BLaER1 treated with 17β-estradiol and CSF1 and Interleukin-3, amounts not matched to agents 10 nM and 100 nM (cell line): ENCODE measurements at regions not wholly inside any gene's neighbourhood (a gene's known extent, or its start where the extent isn't known, plus 50 kb on each side); places are given as distances from the start of the nearest gene placed in this dataset.

ENCODE experiments used
- H3K27ac ChIP-seq, 11 experiments: shearing (Covaris generic); formaldehyde crosslinking; 2 replicates each; pipeline ENCODE4 v1.8.1; 2022
- H3K27me3 ChIP-seq, 11 experiments: shearing (Covaris generic); formaldehyde crosslinking; 2 replicates each; pipeline ENCODE4 v1.8.1; 2022
- H3K36me3 ChIP-seq, 11 experiments: shearing (Covaris generic); formaldehyde crosslinking; 2 replicates each; pipeline ENCODE4 v1.8.1; 2022
- H3K4me1 ChIP-seq, 10 experiments: shearing (Covaris generic); formaldehyde crosslinking; 2 replicates each; pipeline ENCODE4 v1.8.1; 2022
- H3K4me2 ChIP-seq, 11 experiments: shearing (Covaris generic); formaldehyde crosslinking; 2 replicates each; pipeline ENCODE4 v1.8.1; 2022
- H3K4me3 ChIP-seq, 10 experiments: shearing (Covaris generic); formaldehyde crosslinking; 2 replicates each; pipeline ENCODE4 v1.8.1; 2022
- H3K9ac ChIP-seq, 11 experiments: shearing (Covaris generic); formaldehyde crosslinking; 2 replicates each; pipeline ENCODE4 v1.8.1; 2022
- H3K9me3 ChIP-seq, 11 experiments: shearing (Covaris generic); formaldehyde crosslinking; replicated peaks in 1 of 11; 2 replicates each; pipeline ENCODE4 v1.8.1; 2022
- H4K20me1 ChIP-seq, 11 experiments: shearing (Covaris generic); formaldehyde crosslinking; 2 replicates each; pipeline ENCODE4 v1.8.1; 2022
- Cebpa-rat ChIP-seq, 11 experiments: shearing (Covaris generic); IDR thresholded peaks; 2 replicates each; pipeline ENCODE4 v1.8.1; 2022

GRCh38 chr1:232218955-232219865, 410.7 kb downstream of the SIPA1L2 start:
- H3K27me3 ChIP-seq: no peaks in the 10 kb centered on the region
- no peak overlapping the region for H3K4me3 ChIP-seq
- no peaks in the 10 kb centered on the region for H4K20me1 ChIP-seq
- no peak for TF ChIP-seq Cebpa-rat (IDR thresholded peaks at IDR 0.05)
- H3K4me1 ChIP-seq: no peaks in the 10 kb centered on the region
- no peak overlapping the region for H3K4me2 ChIP-seq
- no peaks in the 10 kb centered on the region for H3K9me3 ChIP-seq
- no peak overlapping the region for H3K9ac ChIP-seq
- H3K27ac ChIP-seq: no peak overlapping the region
- H3K36me3 ChIP-seq: no peaks in the 10 kb centered on the region

DNA sequence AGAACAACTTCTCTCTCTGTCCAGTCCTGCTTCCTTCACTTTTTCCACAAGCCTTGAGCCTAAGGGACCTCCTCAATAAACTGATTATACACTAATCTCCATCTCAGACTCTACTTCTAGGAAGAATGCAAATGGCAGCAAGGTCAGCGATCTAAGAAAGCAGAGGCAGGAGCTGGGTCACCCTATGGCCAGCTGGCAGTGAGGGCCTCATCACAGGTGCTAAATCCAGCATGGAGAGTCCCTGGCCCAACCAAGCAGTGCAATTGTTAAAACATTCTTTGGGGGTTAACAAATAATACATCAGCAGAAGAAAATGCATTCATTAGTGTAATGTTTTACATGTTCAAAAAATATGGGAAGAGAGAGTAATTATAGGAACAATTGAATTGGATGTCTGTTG, 416.0 kb downstream of the SIPA1L2 start:
- Histone ChIP-seq H3K27ac (no peak overlapping the region), H3K9ac (no peak overlapping the region), H4K20me1 (no peaks in the 10 kb centered on the region), H3K4me3 (no peak overlapping the region), H3K9me3 (no peaks in the 10 kb centered on the region), H3K36me3 (no peaks in the 10 kb centered on the region), H3K27me3 (no peaks in the 10 kb centered on the region), H3K4me1 (no peaks in the 10 kb centered on the region), H3K4me2 (no peak overlapping the region)
- no peak for TF ChIP-seq Cebpa-rat (IDR thresholded peaks at IDR 0.05)

DNA sequence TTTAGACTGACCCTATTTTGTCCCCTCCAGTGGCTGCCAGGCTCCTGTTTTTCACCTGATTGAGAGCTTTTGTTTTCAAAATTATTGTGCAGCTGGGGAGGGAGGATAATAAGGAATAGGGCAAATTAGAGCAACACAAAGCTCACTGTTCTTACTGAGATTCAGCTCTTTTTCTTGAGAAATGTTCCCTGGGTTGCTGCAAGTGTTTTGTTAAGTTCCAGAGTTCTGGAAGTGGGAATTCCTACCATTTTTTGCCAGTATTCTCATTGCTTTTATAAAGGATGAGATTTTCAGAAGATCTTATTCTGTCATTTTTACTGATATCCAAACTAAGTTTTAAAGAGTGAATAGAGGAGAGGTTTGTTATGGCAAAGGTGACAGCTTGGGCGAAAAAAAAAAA, 417.7 kb downstream of the SIPA1L2 start:
- Histone ChIP-seq H3K36me3 (no peaks in the 10 kb centered on the region), H3K27me3 (no peaks in the 10 kb centered on the region), H3K4me1 (no peaks in the 10 kb centered on the region), H3K27ac (no peak overlapping the region), H3K4me2 (no peak overlapping the region), H3K9ac (no peak overlapping the region), H3K4me3 (no peak overlapping the region), H3K9me3 (no peaks in the 10 kb centered on the region), H4K20me1 (no peaks in the 10 kb centered on the region)
- no peak for TF ChIP-seq Cebpa-rat (IDR thresholded peaks at IDR 0.05)

DNA sequence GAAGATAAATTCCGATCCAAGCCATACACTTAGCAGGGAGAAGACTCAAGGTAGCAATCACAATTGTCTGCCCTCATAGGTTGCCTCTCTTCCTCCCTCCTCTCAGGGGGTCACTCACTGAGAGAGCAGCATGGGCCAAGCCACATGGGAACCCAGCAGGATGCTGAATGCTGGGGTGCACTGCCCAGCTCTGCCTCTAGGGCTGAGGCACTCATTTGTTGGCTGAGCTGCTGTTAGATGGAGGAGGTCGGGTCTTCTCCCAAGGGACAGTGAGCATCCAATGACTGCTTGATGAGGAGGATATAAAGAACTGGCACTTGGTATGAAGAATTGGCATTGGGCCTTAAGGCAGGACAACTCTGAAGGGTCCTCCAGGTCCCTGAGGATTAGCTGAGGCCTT, 418.8 kb downstream of the SIPA1L2 start:
- Histone ChIP-seq H3K9me3 (no peaks in the 10 kb centered on the region), H3K4me1 (no peaks in the 10 kb centered on the region), H4K20me1 (no peaks in the 10 kb centered on the region), H3K9ac (no peak overlapping the region), H3K4me3 (no peak overlapping the region), H3K27me3 (no peaks in the 10 kb centered on the region), H3K36me3 (no peaks in the 10 kb centered on the region), H3K27ac (no peak overlapping the region), H3K4me2 (no peak overlapping the region)
- no peak for TF ChIP-seq Cebpa-rat (IDR thresholded peaks at IDR 0.05)

- no peaks in the 10 kb centered on the region for H3K36me3 ChIP-seq
Observed at GRCh38 chr1:232209357-232209756, 420.6 kb downstream of the SIPA1L2 start.

GRCh38 chr1:232207073-232207866, 422.7 kb downstream of the SIPA1L2 start:
- Histone ChIP-seq H3K4me2 (no peak overlapping the region), H3K4me3 (no peak overlapping the region), H3K36me3 (no peaks in the 10 kb centered on the region), H4K20me1 (no peaks in the 10 kb centered on the region), H3K27me3 (no peaks in the 10 kb centered on the region), H3K27ac (no peak overlapping the region), H3K4me1 (no peaks in the 10 kb centered on the region), H3K9me3 (peaks cover 12 to 18% (median 16%) of the 10 kb centered on the region in 11 experiments; a peak in 21 of 22 replicates), H3K9ac (no peak overlapping the region)
- TF ChIP-seq Cebpa-rat (IDR thresholded peaks at IDR 0.05): no peak

More at GRCh38 chr1:232209357-232209756, 420.6 kb downstream of the SIPA1L2 start:
- no peak overlapping the region for H3K27ac ChIP-seq
- no peaks in the 10 kb centered on the region for H4K20me1 ChIP-seq
- H3K4me2 ChIP-seq: no peak overlapping the region
- no peaks in the 10 kb centered on the region for H3K4me1 ChIP-seq
- no peak overlapping the region for H3K4me3 ChIP-seq
- no peak overlapping the region for H3K9ac ChIP-seq
- TF ChIP-seq Cebpa-rat (IDR thresholded peaks at IDR 0.05): no peak
- H3K27me3 ChIP-seq: no peaks in the 10 kb centered on the region
- no peaks in the 10 kb centered on the region for H3K9me3 ChIP-seq

DNA sequence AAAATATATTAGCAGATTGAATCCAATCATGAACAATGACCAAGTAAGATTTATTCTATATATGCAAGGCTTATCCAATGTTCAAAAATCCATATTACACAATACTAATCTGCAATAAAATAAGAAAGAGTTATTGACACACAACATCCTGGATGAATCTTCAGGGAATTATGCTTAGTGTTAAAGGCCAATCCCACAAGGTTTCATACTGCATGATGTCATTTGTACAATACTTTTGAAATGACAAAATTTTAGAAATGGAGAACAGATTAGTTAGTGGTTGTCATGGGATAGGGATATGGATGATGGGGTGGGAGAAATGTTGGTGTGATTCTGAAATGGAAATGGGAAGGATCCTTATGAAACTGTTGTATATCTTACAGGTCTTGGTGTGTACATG, 425.7 kb downstream of the SIPA1L2 start:
- no peak; a peak in 1 of 22 replicates for TF ChIP-seq Cebpa-rat (IDR thresholded peaks at IDR 0.05)
- no peaks in the 10 kb centered on the region for H3K4me1 ChIP-seq
- H3K9me3 ChIP-seq: peaks cover 35 to 48% (median 40%) of the 10 kb centered on the region in 11 experiments
- no peaks in the 10 kb centered on the region for H4K20me1 ChIP-seq
- no peak overlapping the region for H3K4me2 ChIP-seq
- H3K4me3 ChIP-seq: no peak overlapping the region
- no peak overlapping the region for H3K27ac ChIP-seq
- no peak overlapping the region for H3K9ac ChIP-seq
- no peaks in the 10 kb centered on the region for H3K27me3 ChIP-seq
- 0 out of 22 replicates have a peak, but pooled peaks cover 0 to 7% (median 0%) of the 10 kb centered on the region in 11 experiments for H3K36me3 ChIP-seq

DNA sequence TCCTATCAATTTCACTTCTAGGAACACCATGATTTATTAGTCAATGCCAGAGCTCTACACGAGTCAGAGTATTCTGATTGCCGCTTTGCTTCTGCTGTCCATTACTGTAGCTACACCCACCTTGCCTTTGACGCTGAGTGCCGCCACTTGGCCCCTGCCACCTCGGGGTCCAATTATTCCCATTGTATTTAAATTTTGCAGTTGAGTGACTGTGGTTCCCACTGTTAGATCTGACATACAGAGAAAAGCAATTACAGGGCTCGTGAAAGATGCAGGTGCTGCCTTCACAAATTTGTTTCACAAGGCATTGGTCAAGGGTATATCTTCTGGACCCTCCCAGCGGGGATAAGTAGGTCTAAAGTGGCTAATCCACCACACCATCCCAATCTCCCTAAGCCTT, 428.9 kb downstream of the SIPA1L2 start:
- Histone ChIP-seq H3K4me1 (no peaks in the 10 kb centered on the region), H3K9me3 (peaks cover 35 to 49% (median 40%) of the 10 kb centered on the region in 11 experiments), H3K9ac (no peak overlapping the region), H3K27me3 (no peaks in the 10 kb centered on the region), H4K20me1 (no peaks in the 10 kb centered on the region), H3K36me3 (0 out of 22 replicates have a peak, but pooled peaks cover 0 to 7% (median 0%) of the 10 kb centered on the region in 11 experiments), H3K4me2 (no peak overlapping the region), H3K27ac (no peak overlapping the region), H3K4me3 (no peak overlapping the region)
- TF ChIP-seq Cebpa-rat (IDR thresholded peaks at IDR 0.05): no peak

GRCh38 chr1:232196042-232196441, 433.9 kb downstream of the SIPA1L2 start:
- Histone ChIP-seq H3K27me3 (no peaks in the 10 kb centered on the region), H3K4me1 (no peaks in the 10 kb centered on the region), H3K4me2 (no peak overlapping the region), H3K9me3 (peaks cover 9 to 19% (median 13%) of the 10 kb centered on the region in 11 experiments), H3K4me3 (no peak overlapping the region), H3K9ac (no peak overlapping the region), H3K36me3 (0 out of 22 replicates have a peak, but pooled peaks cover 0 to 5% (median 0%) of the 10 kb centered on the region in 11 experiments), H3K27ac (no peak overlapping the region), H4K20me1 (no peaks in the 10 kb centered on the region)
- no peak for TF ChIP-seq Cebpa-rat (IDR thresholded peaks at IDR 0.05)
